ENCODE measurements at regions not wholly inside any gene's neighbourhood (a gene's known extent, or its start where the extent isn't known, plus 50 kb on each side); places are given as distances from the start of the nearest gene placed in this dataset.

DNA sequence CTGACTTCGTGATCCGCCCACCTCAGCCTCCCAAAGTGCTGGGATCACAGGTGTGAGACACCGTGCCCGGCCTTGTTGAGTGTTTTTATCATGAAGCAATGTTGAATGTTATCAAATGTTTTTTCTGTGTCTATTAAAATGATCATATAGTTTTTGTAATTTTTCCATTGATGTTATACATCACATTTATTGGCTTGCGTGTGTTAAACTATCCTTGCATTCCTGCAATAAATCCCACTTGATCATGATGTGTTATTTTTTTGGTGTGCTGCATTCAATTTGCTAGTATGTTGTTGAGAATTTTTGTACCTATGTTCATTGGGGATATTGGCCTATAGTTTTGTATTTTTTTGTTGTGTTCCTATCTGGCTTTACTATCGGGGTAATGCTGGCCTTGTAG lies 113.1 kb upstream of the PARD3B start:
- 93 to 99% (median 94%) methylated on average over 6 of the region's 6 CpGs for WGBS, 4 donors
- H3K27ac ChIP-seq: no peak overlapping the region
- TF ChIP-seq, protein P1, sequence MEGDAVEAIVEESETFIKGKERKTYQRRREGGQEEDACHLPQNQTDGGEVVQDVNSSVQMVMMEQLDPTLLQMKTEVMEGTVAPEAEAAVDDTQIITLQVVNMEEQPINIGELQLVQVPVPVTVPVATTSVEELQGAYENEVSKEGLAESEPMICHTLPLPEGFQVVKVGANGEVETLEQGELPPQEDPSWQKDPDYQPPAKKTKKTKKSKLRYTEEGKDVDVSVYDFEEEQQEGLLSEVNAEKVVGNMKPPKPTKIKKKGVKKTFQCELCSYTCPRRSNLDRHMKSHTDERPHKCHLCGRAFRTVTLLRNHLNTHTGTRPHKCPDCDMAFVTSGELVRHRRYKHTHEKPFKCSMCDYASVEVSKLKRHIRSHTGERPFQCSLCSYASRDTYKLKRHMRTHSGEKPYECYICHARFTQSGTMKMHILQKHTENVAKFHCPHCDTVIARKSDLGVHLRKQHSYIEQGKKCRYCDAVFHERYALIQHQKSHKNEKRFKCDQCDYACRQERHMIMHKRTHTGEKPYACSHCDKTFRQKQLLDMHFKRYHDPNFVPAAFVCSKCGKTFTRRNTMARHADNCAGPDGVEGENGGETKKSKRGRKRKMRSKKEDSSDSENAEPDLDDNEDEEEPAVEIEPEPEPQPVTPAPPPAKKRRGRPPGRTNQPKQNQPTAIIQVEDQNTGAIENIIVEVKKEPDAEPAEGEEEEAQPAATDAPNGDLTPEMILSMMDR (IDR thresholded peaks at IDR 0.05): no peak
- no peak for TF ChIP-seq POLR2A (IDR thresholded peaks at IDR 0.05)
- H3K4me1 ChIP-seq (replicated peaks in 1 of 2): no peaks in the 10 kb centered on the region
- intact Hi-C loops (cut with DNase I): no loop called here
- H3K9me3 ChIP-seq (replicated peaks in 1 of 3): no peaks in the 10 kb centered on the region
- no peaks in the 10 kb centered on the region for H3K27me3 ChIP-seq
- H3K4me3 ChIP-seq: no peak overlapping the region
- H3K36me3 ChIP-seq (replicated peaks in 1 of 2): no peaks in the 10 kb centered on the region
- no peak for DNase-seq

DNA sequence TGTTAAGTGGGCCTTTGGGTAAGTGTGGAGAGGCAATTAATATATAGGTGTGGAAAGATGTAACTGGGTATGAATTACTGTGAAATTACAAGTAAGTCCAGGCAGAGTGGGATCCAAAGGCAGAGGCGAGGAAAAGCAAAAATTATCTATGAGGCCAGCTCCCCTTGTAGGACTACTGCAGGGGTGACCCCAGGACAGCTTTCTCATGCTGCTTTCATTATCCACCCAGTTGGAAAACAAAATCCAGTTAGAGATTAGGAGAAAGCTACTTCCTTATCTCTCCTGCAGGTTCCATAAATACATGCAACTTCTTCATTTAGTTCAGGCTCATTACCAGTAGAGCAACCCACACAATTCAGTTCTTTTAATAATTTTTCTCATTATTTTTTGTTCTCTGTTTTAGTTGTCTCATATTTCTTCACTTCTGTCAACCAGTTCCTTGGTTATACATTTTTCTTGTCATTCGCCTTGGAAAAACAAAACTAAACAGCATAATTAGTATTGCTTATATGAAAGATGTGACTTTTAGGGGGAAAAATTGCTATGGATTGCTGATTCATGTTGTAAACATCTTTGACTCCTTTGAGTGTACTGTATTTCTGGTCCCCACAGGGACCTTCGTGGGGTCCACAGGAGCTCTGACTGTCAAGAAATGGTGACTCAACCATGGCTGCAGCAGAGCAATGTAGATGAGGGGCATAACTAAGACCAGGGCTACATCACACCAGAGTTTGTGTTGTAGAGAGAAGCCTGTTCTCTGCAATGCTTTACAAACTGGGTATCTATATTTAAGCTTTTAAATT lies 110.4 kb upstream of the PARD3B start:
- 55 to 70% (median 64%) methylated on average over 3 of the region's 3 CpGs for WGBS, 4 donors
- no peak for TF ChIP-seq POLR2A (IDR thresholded peaks at IDR 0.05)
- TF ChIP-seq, protein P1 (IDR thresholded peaks at IDR 0.05): no peak
- intact Hi-C loops (cut with DNase I): no loop called here
- Histone ChIP-seq H3K4me3 (no peak overlapping the region), H3K9me3 (replicated peaks in 1 of 3) (no peaks in the 10 kb centered on the region), H3K36me3 (replicated peaks in 1 of 2) (no peaks in the 10 kb centered on the region), H3K4me1 (replicated peaks in 1 of 2) (no peaks in the 10 kb centered on the region), H3K27me3 (no peaks in the 10 kb centered on the region), H3K27ac (no peak overlapping the region)
- DNase-seq: no peak

DNA sequence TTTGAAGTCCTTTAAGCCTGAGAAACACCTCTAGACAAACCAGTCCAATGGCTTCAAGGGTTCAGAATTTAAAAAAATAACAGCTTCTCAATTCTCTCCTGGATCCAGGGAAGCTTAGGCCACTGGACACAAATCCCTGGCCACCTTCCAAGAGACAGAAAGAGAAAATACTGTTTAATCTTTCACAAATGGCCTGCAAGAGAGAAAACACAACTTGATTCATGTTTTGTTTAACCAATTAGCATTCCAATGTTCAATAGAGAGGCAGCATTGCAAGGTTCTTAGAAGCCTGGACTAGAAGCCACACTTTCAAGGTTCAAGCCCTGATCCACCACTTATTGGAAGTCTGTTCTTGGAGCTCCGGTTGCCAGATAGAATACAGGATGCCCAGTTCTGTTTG lies 109.0 kb upstream of the PARD3B start:
- no peaks in the 10 kb centered on the region for H3K4me1 ChIP-seq (replicated peaks in 1 of 2)
- H3K4me3 ChIP-seq: no peak overlapping the region
- intact Hi-C loops (cut with DNase I): no loop called here
- H3K36me3 ChIP-seq (replicated peaks in 1 of 2): no peaks in the 10 kb centered on the region
- no peak overlapping the region for H3K27ac ChIP-seq
- no peak for DNase-seq
- TF ChIP-seq, protein P1 (IDR thresholded peaks at IDR 0.05): no peak
- TF ChIP-seq POLR2A (IDR thresholded peaks at IDR 0.05): no peak
- H3K27me3 ChIP-seq: no peaks in the 10 kb centered on the region
- WGBS, 4 donors: 62 to 75% (median 68%) methylated on average over 1 of the region's 1 CpG
- no peaks in the 10 kb centered on the region for H3K9me3 ChIP-seq (replicated peaks in 1 of 3)

DNA sequence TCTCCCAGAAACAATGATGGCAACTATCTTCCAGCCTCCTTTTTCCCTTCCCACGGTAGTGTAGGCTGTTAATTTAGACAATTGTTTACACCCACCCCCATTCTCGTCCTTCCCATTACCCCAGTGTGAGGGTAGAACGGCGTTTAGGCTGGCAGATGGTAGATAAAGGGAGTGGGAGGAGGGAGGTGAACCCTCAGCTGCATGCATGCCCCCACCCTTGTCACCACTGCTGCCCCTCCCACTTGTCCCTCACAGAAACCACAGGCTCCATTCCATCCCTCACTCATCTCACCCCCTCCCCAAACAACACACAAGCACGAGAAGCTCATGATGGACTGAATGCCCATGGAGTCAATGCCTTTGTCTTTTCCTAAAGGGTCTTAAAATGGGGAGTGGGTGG lies 107.9 kb upstream of the PARD3B start:
- DNase-seq: no peak
- WGBS, 4 donors: 53 to 69% (median 66%) methylated on average over 4 to 5 of the region's 5 CpGs

More for the DNA sequence above, 107.9 kb upstream of the PARD3B start:
- intact Hi-C loops (cut with DNase I): no loop called here
- Histone ChIP-seq H3K4me3 (no peak overlapping the region), H3K27me3 (no peaks in the 10 kb centered on the region), H3K4me1 (replicated peaks in 1 of 2) (no peaks in the 10 kb centered on the region), H3K36me3 (replicated peaks in 1 of 2) (no peaks in the 10 kb centered on the region), H3K9me3 (replicated peaks in 1 of 3) (no peaks in the 10 kb centered on the region), H3K27ac (no peak overlapping the region)
- no peak for TF ChIP-seq POLR2A (IDR thresholded peaks at IDR 0.05)
- TF ChIP-seq, protein P1 (IDR thresholded peaks at IDR 0.05): no peak
